Esophagus muscularis mucosa (tissue), 4 donors: ENCODE measurements at regions not wholly inside any gene's neighbourhood (a gene's known extent, or its start where the extent isn't known, plus 50 kb on each side); places are given as distances from the start of the nearest gene placed in this dataset.

Experiments used
- DNase-seq: peaks from one replicate; pipeline ENCODE4 v3.0.0-alpha.2; 2017; ENCODE audit errors: extremely low spot score
- H3K27ac ChIP-seq, 4 donors: fragments of 200-600 bp; sonication (generic); replicated peaks in 1 of 4; 1 replicate in 3 of 4; 2 replicates in 1 of 4; pipeline ENCODE4 v1.5.1; 2016 to 2019; ENCODE audit warnings: mild to moderate bottlenecking in 1 of 4
- H3K27me3 ChIP-seq, 4 donors: fragments of 200-600 bp; sonication (generic); one replicate each; pipeline versions ENCODE4 v1.5.1 to v1.6.0; 2016 to 2019
- H3K36me3 ChIP-seq, 4 donors: fragments of 200-600 bp; sonication (generic); one replicate each; pipeline ENCODE4 v1.5.1; 2016 to 2019
- H3K4me1 ChIP-seq, 4 donors: fragments of 200-600 bp; sonication (generic); one replicate each; pipeline ENCODE4 v1.5.1; 2016 to 2019
- H3K4me3 ChIP-seq, 4 donors: fragments of 200-600 bp; sonication (generic); 1 replicate in 2 of 4; 2 replicates in 2 of 4; pipeline ENCODE4 v1.5.1; 2016 to 2019; ENCODE audit warnings: mild to moderate bottlenecking in 4 of 4, moderate library complexity in 1 of 4
- H3K9me3 ChIP-seq, 4 donors: fragments of 200-600 bp; sonication (generic); 1 replicate in 3 of 4; 2 replicates in 1 of 4; pipeline ENCODE4 v1.5.1; 2016 to 2019
- EP300 ChIP-seq: sonication (generic); formaldehyde crosslinking; IDR thresholded peaks from one replicate; pipeline ENCODE4 v1.6.1; 2017; ENCODE audit warnings: antibody characterized with exemption
- POLR2A ChIP-seq: fragments of 450-650 bp; IDR thresholded peaks from one replicate; pipeline ENCODE4 v1.6.1; 2017; ENCODE audit warnings: antibody characterized with exemption, moderate library complexity, mild to moderate bottlenecking, low read depth
- POLR2AphosphoS5 ChIP-seq, 2 donors: sonication (generic); formaldehyde crosslinking; IDR thresholded peaks; one replicate each; pipeline ENCODE4 v1.6.1; 2017; ENCODE audit warnings: antibody characterized with exemption in 2 of 2
- WGBS: methylation state at CpG from one replicate; pipeline ENCODE4 v1.1.5; 2018; 5-methylcytosine and 5-hydroxymethylcytosine counted together
- intact Hi-C: fragments of 100-400 bp; cut with DNase I; formaldehyde crosslinking; loops from one replicate; pipeline ENCODE4 v1.15.1; 2023
- TF ChIP-seq, protein P1 (sequence below), 3 experiments: fragments of 200-600 bp in 2 of 3; fragments of 450-650 bp in 1 of 3; sonication (generic) in 2 of 3; IDR thresholded peaks; one replicate each; pipeline ENCODE4 v1.5.1; 2017 to 2019; ENCODE audit warnings: antibody characterized with exemption in 3 of 3, mild to moderate bottlenecking in 2 of 3, moderate library complexity in 1 of 3

DNA sequence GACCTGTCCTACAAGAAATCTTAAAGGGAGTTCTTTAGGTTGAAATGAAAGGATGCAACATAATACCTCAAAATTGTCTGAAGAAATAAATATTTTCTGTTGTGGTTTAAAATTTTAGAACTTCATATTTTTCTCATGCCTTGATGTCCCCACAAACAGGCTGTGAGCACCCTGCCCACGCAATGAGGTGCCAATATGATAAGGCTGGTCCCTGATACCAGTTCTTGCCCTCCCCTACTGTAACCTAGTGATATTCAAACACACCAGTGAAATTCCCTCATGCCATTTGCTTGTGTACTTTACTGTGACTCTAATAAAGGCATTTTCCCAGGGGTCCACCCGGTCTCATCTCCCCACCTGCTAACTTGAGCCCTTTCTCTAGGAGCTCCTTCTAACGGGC lies 67.3 kb upstream of the SIRPG start:
- Histone ChIP-seq H3K4me3 (no peak overlapping the region), H3K4me1 (no peaks in the 10 kb centered on the region), H3K36me3 (no peaks in the 10 kb centered on the region), H3K27ac (no peak overlapping the region), H3K27me3 (peaks cover 0 to 14% (median 0%) of the 10 kb centered on the region in 4 donors), H3K9me3 (peaks cover 0 to 12% (median 2%) of the 10 kb centered on the region in 4 donors)
- WGBS = 67% methylated on average over 3 of the region's 3 CpGs
- TF ChIP-seq POLR2A (no peak), EP300 (no peak), POLR2AphosphoS5 (IDR thresholded peaks at IDR 0.05) (no peak)
- TF ChIP-seq, protein P1, sequence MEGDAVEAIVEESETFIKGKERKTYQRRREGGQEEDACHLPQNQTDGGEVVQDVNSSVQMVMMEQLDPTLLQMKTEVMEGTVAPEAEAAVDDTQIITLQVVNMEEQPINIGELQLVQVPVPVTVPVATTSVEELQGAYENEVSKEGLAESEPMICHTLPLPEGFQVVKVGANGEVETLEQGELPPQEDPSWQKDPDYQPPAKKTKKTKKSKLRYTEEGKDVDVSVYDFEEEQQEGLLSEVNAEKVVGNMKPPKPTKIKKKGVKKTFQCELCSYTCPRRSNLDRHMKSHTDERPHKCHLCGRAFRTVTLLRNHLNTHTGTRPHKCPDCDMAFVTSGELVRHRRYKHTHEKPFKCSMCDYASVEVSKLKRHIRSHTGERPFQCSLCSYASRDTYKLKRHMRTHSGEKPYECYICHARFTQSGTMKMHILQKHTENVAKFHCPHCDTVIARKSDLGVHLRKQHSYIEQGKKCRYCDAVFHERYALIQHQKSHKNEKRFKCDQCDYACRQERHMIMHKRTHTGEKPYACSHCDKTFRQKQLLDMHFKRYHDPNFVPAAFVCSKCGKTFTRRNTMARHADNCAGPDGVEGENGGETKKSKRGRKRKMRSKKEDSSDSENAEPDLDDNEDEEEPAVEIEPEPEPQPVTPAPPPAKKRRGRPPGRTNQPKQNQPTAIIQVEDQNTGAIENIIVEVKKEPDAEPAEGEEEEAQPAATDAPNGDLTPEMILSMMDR (IDR thresholded peaks at IDR 0.05) = no peak
- peak; percentile 50 for DNase-seq
- intact Hi-C loops = no loop called here

DNA sequence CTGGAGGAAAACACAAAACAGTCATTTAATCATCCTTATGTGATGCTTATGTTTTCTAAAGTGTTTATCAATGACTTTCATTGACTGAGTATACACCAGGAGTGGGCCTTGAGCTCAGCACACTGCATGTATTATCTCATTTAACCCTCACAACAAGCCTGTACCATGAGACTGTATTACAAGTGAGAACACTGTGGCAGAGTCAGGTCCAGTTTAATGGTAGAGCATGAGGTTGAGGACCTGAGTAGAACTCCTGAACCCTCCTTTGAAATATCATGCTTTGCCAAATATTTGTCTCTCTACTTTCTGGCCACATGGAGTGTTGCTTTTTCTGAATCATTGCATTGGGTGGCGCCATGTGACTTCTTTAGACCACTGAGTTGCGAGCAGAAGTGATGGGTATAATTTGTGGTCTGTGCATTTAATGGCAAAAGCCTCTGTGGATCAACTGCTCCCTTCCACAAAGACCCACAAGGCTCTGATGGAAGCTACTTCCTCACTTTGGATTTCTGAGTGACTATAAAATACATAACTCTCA lies 65.0 kb upstream of the SIRPG start:
- intact Hi-C loops = no loop called here
- H3K4me3 ChIP-seq = no peak overlapping the region
- 60% methylated on average over 2 of the region's 2 CpGs for WGBS

GRCh38 chr20:1721687-1722512 lies 64.3 kb upstream of the SIRPG start:
- Histone ChIP-seq H3K9me3 (peaks cover 0 to 12% (median 2%) of the 10 kb centered on the region in 4 donors), H3K27me3 (peaks cover 0 to 17% (median 0%) of the 10 kb centered on the region in 4 donors), H3K4me3 (no peak overlapping the region), H3K36me3 (no peaks in the 10 kb centered on the region), H3K27ac (no peak overlapping the region), H3K4me1 (no peaks in the 10 kb centered on the region)
- WGBS = 70% methylated on average over 6 of the region's 6 CpGs
- intact Hi-C loops = no loop called here
- peak; percentile 86 for DNase-seq
- TF ChIP-seq POLR2AphosphoS5 (IDR thresholded peaks at IDR 0.05) = no peak
- TF ChIP-seq, protein P1 (IDR thresholded peaks at IDR 0.05) = no peak
- no peak for TF ChIP-seq EP300
- TF ChIP-seq POLR2A = no peak

More for the DNA sequence above, 65.0 kb upstream of the SIRPG start:
- Histone ChIP-seq H3K27me3 (peaks cover 0 to 17% (median 0%) of the 10 kb centered on the region in 4 donors), H3K4me1 (no peaks in the 10 kb centered on the region), H3K36me3 (no peaks in the 10 kb centered on the region), H3K9me3 (peaks cover 0 to 12% (median 2%) of the 10 kb centered on the region in 4 donors), H3K27ac (no peak overlapping the region)
- TF ChIP-seq POLR2A (no peak), POLR2AphosphoS5 (IDR thresholded peaks at IDR 0.05) (no peak), EP300 (no peak)
- TF ChIP-seq, protein P1 (IDR thresholded peaks at IDR 0.05) = no peak
- peak; percentile 29 for DNase-seq

DNA sequence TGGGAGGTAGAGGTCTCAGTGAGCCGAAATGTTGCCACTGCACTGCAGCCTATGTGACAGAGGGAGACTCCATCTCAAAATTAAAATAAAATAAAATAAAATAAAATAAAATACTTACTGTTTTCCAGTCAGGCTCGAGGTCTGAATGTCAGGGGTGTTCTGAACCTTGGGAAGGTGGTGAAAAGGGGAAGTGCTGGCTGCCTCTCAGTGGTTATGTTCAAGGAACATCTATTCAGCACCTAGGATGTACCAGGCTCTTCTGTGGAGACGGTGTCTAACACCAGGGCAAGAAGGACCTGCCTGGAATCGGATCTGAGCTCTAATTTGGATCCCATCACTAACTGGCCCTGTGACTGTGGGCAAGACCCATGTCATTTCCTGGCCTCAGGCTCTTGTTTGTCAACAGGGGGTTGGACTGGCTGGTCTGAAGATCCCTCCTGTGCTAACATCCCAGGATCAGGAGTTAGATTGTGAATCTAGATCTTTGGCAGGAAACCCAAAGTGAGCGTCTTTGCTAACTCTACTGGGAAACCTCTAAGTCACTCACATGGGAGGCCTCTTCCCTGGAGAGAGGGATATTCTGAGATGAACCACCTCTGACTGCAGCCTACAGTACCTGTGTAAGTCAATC lies 63.4 kb upstream of the SIRPG start:
- no peaks in the 10 kb centered on the region for H3K4me1 ChIP-seq
- no peak overlapping the region for H3K4me3 ChIP-seq
- TF ChIP-seq EP300 (no peak), POLR2AphosphoS5 (IDR thresholded peaks at IDR 0.05) (no peak), POLR2A (no peak)
- TF ChIP-seq, protein P1 (IDR thresholded peaks at IDR 0.05) = no peak
- intact Hi-C loops = no loop called here
- peaks cover 0 to 12% (median 2%) of the 10 kb centered on the region in 4 donors for H3K9me3 ChIP-seq
- H3K27me3 ChIP-seq = peaks cover 0 to 17% (median 0%) of the 10 kb centered on the region in 4 donors
- H3K27ac ChIP-seq = no peak overlapping the region
- WGBS = 75% methylated on average over 5 of the region's 5 CpGs
- H3K36me3 ChIP-seq = no peaks in the 10 kb centered on the region
- DNase-seq = peak; percentile 62
